Spleen (tissue), 11 donors: ENCODE measurements at regions not wholly inside any gene's neighbourhood (a gene's known extent, or its start where the extent isn't known, plus 50 kb on each side); places are given as distances from the start of the nearest gene placed in this dataset.
A peak's percentile ranks its signal among the peaks of the same experiment; 100 is the strongest.

ENCODE experiments used
- DNase-seq: peaks from one replicate; pipeline ENCODE4 v3.0.0-alpha.2; 2020
- H3K27ac ChIP-seq, 8 donors: fragments of 200-600 bp; sonication (generic) in 7 of 8; 1 replicate in 4 of 8; 2 replicates in 4 of 8; pipeline versions ENCODE4 v1.5.0 to v1.8.0; 2016 to 2021; ENCODE audit warnings: inconsistent platforms in 4 of 8, mild to moderate bottlenecking in 4 of 8, moderate library complexity in 1 of 8
- H3K27me3 ChIP-seq, 7 donors: fragments of 200-600 bp; sonication (generic) in 6 of 7; replicated peaks in 1 of 7; 1 replicate in 4 of 7; 2 replicates in 3 of 7; pipeline versions ENCODE4 v1.5.0 to v1.8.0; 2016 to 2021; ENCODE audit warnings: inconsistent platforms in 3 of 7, mild to moderate bottlenecking in 1 of 7
- H3K36me3 ChIP-seq, 6 donors: fragments of 200-600 bp; sonication (generic) in 5 of 6; 1 replicate in 4 of 6; 2 replicates in 2 of 6; pipeline versions ENCODE4 v1.5.0 to v1.8.0; 2016 to 2021; ENCODE audit warnings: inconsistent platforms in 2 of 6
- H3K4me1 ChIP-seq, 6 donors: fragments of 200-600 bp; sonication (generic) in 5 of 6; 1 replicate in 3 of 6; 2 replicates in 3 of 6; pipeline versions ENCODE4 v1.5.0 to v1.8.0; 2016 to 2021; ENCODE audit warnings: inconsistent platforms in 3 of 6
- H3K4me3 ChIP-seq, 8 donors: fragments of 200-600 bp; sonication (generic) in 7 of 8; 1 replicate in 4 of 8; 2 replicates in 4 of 8; pipeline versions ENCODE4 v1.5.0 to v1.8.0; 2016 to 2021; ENCODE audit warnings: inconsistent platforms in 4 of 8, mild to moderate bottlenecking in 4 of 8, moderate library complexity in 2 of 8
- H3K9me3 ChIP-seq, 8 donors: fragments of 200-600 bp; sonication (generic) in 7 of 8; 1 replicate in 4 of 8; 2 replicates in 4 of 8; pipeline versions ENCODE4 v1.5.0 to v1.8.0; 2016 to 2021; ENCODE audit warnings: inconsistent platforms in 4 of 8
- CTCF ChIP-seq, 11 experiments: fragments of 200-600 bp in 7 of 11; fragments of 450-650 bp in 4 of 11; sonication (generic) in 4 of 11; IDR thresholded peaks in 8 of 11; conservative IDR thresholded peaks in 3 of 11; 1 replicate in 7 of 11; 2 replicates in 4 of 11; pipeline versions ENCODE4 v1.4.0 to v1.8.0; 2016 to 2021; ENCODE audit warnings: antibody characterized with exemption in 11 of 11, inconsistent platforms in 4 of 11, mild to moderate bottlenecking in 1 of 11
- POLR2A ChIP-seq, 3 donors: fragments of 450-650 bp; IDR thresholded peaks; one replicate each; pipeline ENCODE4 v1.5.1; 2017; ENCODE audit warnings: antibody characterized with exemption in 3 of 3, mild to moderate bottlenecking in 1 of 3
- POLR2AphosphoS5 ChIP-seq, 3 donors: sonication (generic); formaldehyde crosslinking; IDR thresholded peaks; one replicate each; pipeline ENCODE4 v1.5.1; 2017; ENCODE audit warnings: antibody characterized with exemption in 3 of 3
- WGBS, 5 donors: extraction: QIAGEN DNeasy Blood & Tissue Kit in 3 of 5; methylation state at CpG; one replicate each; pipeline versions ENCODE4 v1.1.5 to v1.1.7; 2013 to 2018; 5-methylcytosine and 5-hydroxymethylcytosine counted together
- intact Hi-C: fragments of 100-400 bp; cut with DNase I; formaldehyde crosslinking; loops from one replicate; pipeline ENCODE4 v1.15.0; 2023; ENCODE audit warnings: low total_unique reads
- donor health status: healthy with polysubstance abuse.
- donor health status: DM: no; HTN: no; CAD: no; lungs with moderate emphysema.
- donor health status: DM: no; HTN: no; CAD: no.
- donor health status: Bipolar disorder and iron deficiency.
- donor health status: healthy.
- donor health status: DM: no; HTN: no; CAD: no.
- donor health status: DM: yes; HTN: yes; CAD: no.

GRCh38 chr12:60498656-60499055, 902.8 kb downstream of the SLC16A7 start:
- intact Hi-C loops, result no loop called here
- 28 to 53% (median 35%) methylated on average over 1 of the region's 1 CpG for WGBS, 5 donors
- H3K27ac ChIP-seq, result peak overlapping the region in 4 of 8 donors; percentile 19 to 45 (median 28)

GRCh38 chr12:60501124-60501729, 905.4 kb downstream of the SLC16A7 start:
- H3K4me3 ChIP-seq, result no peak overlapping the region
- H3K36me3 ChIP-seq, result no peaks in the 10 kb centered on the region
- peaks cover 0 to 7% (median 1%) of the 10 kb centered on the region in 8 donors for H3K9me3 ChIP-seq
- no peaks in the 10 kb centered on the region for H3K27me3 ChIP-seq
- H3K27ac ChIP-seq, result no peak overlapping the region
- no peak for DNase-seq
- intact Hi-C loops, result no loop called here
- TF ChIP-seq POLR2AphosphoS5 (IDR thresholded peaks at IDR 0.05) (no peak), POLR2A (IDR thresholded peaks at IDR 0.05) (no peak), CTCF (IDR thresholded peaks at IDR 0.05 in 8 of 11, conservative IDR thresholded peaks at IDR 0.05 in 3 of 11) (no peak)
- no peaks in the 10 kb centered on the region for H3K4me1 ChIP-seq
- WGBS, 5 donors, result 84 to 92% (median 90%) methylated on average over 2 of the region's 2 CpGs

More at GRCh38 chr12:60498656-60499055, 902.8 kb downstream of the SLC16A7 start:
- DNase-seq, result no peak
- Histone ChIP-seq H3K27me3 (no peaks in the 10 kb centered on the region), H3K9me3 (peaks cover 0 to 7% (median 1%) of the 10 kb centered on the region in 8 donors), H3K4me3 (no peak overlapping the region), H3K4me1 (no peaks in the 10 kb centered on the region), H3K36me3 (no peaks in the 10 kb centered on the region)
- no peak for TF ChIP-seq POLR2A (IDR thresholded peaks at IDR 0.05)
- no peak for TF ChIP-seq POLR2AphosphoS5 (IDR thresholded peaks at IDR 0.05)
- TF ChIP-seq CTCF (IDR thresholded peaks at IDR 0.05 in 8 of 11, conservative IDR thresholded peaks at IDR 0.05 in 3 of 11), result no peak

GRCh38 chr12:60522684-60523400, 927.0 kb downstream of the SLC16A7 start:
- Histone ChIP-seq H3K27ac (no peak overlapping the region), H3K9me3 (peaks cover 0 to 14% (median 9%) of the 10 kb centered on the region in 8 donors), H3K36me3 (no peaks in the 10 kb centered on the region), H3K4me3 (no peak overlapping the region), H3K4me1 (no peaks in the 10 kb centered on the region), H3K27me3 (no peaks in the 10 kb centered on the region)
- WGBS, 5 donors, result 81 to 88% (median 82%) methylated on average over 5 of the region's 5 CpGs
- DNase-seq, result no peak
- TF ChIP-seq CTCF (IDR thresholded peaks at IDR 0.05 in 8 of 11, conservative IDR thresholded peaks at IDR 0.05 in 3 of 11), result no peak
- TF ChIP-seq POLR2AphosphoS5 (IDR thresholded peaks at IDR 0.05), result no peak
- no peak for TF ChIP-seq POLR2A (IDR thresholded peaks at IDR 0.05)
- intact Hi-C loops, result no loop called here

- Histone ChIP-seq H3K27me3 (no peaks in the 10 kb centered on the region), H3K27ac (no peak overlapping the region), H3K36me3 (no peaks in the 10 kb centered on the region), H3K4me1 (no peaks in the 10 kb centered on the region), H3K9me3 (peaks cover 0 to 15% (median 3%) of the 10 kb centered on the region in 8 donors), H3K4me3 (no peak overlapping the region)
- no peak for DNase-seq
- WGBS, 5 donors, result 78 to 93% (median 89%) methylated on average over 1 of the region's 1 CpG
- TF ChIP-seq POLR2AphosphoS5 (IDR thresholded peaks at IDR 0.05) (no peak), CTCF (IDR thresholded peaks at IDR 0.05 in 8 of 11, conservative IDR thresholded peaks at IDR 0.05 in 3 of 11) (no peak), POLR2A (IDR thresholded peaks at IDR 0.05) (no peak)
- intact Hi-C loops, result no loop called here
These were observed 933.4 kb downstream of the SLC16A7 start for GRCh38 chr12:60529261-60529660.
